SU-DHL-6 (cell line): ENCODE measurements at regions not wholly inside any gene's neighbourhood (a gene's known extent, or its start where the extent isn't known, plus 50 kb on each side); places are given as distances from the start of the nearest gene placed in this dataset.

Source experiments
- H2AFZ ChIP-seq: fragments of 200-600 bp; sonication (generic); 2 replicates; pipeline ENCODE4 v1.6.1; 2014; ENCODE audit warnings: low read depth, mild to moderate bottlenecking, moderate library complexity, mixed read lengths, antibody characterized with exemption, low read length; ENCODE audit not compliant: severe bottlenecking
- H3F3A ChIP-seq: fragments of 200-600 bp; shearing (Covaris generic); 2 replicates; pipeline ENCODE4 v1.6.0; 2016; ENCODE audit warnings: antibody characterized with exemption, mild to moderate bottlenecking; ENCODE audit not compliant: insufficient read depth
- H3K27ac ChIP-seq: fragments of 200-600 bp; sonication (generic); 2 replicates; pipeline ENCODE4 v1.5.1; 2016; ENCODE audit warnings: low read depth, mild to moderate bottlenecking, low read length, moderate library complexity, mixed read lengths
- H3K27me3 ChIP-seq: fragments of 200-600 bp; sonication (generic), shearing (Covaris generic); 2 replicates; pipeline ENCODE4 v1.6.0; 2014; ENCODE audit warnings: mild to moderate bottlenecking, low read length
- H3K36me3 ChIP-seq: fragments of 200-600 bp; sonication (generic); 2 replicates; pipeline ENCODE4 v1.6.1; 2014; ENCODE audit warnings: mild to moderate bottlenecking, low read length, mixed read lengths
- H3K4me2 ChIP-seq: fragments of 300-600, 200-600 bp; shearing (Covaris generic), sonication (generic); 2 replicates; pipeline ENCODE4 v1.6.0; 2014; ENCODE audit warnings: low read length, low read depth, mild to moderate bottlenecking; ENCODE audit not compliant: poor library complexity, severe bottlenecking
- H3K4me3 ChIP-seq: fragments of 200-600 bp; sonication (generic); 2 replicates; pipeline ENCODE4 v1.5.1; 2014; ENCODE audit warnings: antibody characterized with exemption, low read length, mild to moderate bottlenecking, mixed read lengths; ENCODE audit not compliant: insufficient read depth, poor library complexity, severe bottlenecking
- H3K79me2 ChIP-seq: fragments of 200-600 bp; sonication (generic); 2 replicates; pipeline ENCODE4 v1.6.1; 2014; ENCODE audit warnings: mild to moderate bottlenecking, low read length, moderate library complexity; ENCODE audit not compliant: insufficient read depth
- H3K9ac ChIP-seq: fragments of 200-600 bp; sonication (generic); 2 replicates; pipeline ENCODE4 v1.7.0; 2014; ENCODE audit warnings: mild to moderate bottlenecking, low read length
- H3K9me2 ChIP-seq: fragments of 200-600 bp; sonication (generic); replicated peaks from 2 replicates; pipeline ENCODE4 v1.6.1; 2014; ENCODE audit warnings: low read length; ENCODE audit not compliant: insufficient read depth
- H3K9me3 ChIP-seq: fragments of 200-600 bp; sonication (generic); 2 replicates; pipeline ENCODE4 v1.6.1; 2014; ENCODE audit warnings: low read length, mixed read lengths; ENCODE audit not compliant: insufficient read depth
- H4K20me1 ChIP-seq: fragments of 200-600 bp; sonication (generic); 2 replicates; pipeline ENCODE4 v1.6.1; 2014; ENCODE audit warnings: low read depth, mild to moderate bottlenecking, antibody characterized with exemption, low read length, moderate library complexity, mixed read lengths
- EZH2phosphoT487 ChIP-seq: fragments of 200-600 bp; sonication (generic), shearing (Covaris generic); conservative IDR thresholded peaks from 2 replicates; pipeline ENCODE4 v1.6.1; 2018; ENCODE audit warnings: mild to moderate bottlenecking, antibody characterized with exemption, low read length, moderate library complexity, mixed read lengths
- TF ChIP-seq, protein P1 (sequence below): fragments of 200-600 bp; sonication (generic); IDR thresholded peaks from one replicate; pipeline ENCODE4 v1.5.1; 2017; ENCODE audit warnings: antibody characterized with exemption, mild to moderate bottlenecking, low read length, moderate library complexity; ENCODE audit not compliant: insufficient read depth, poor library complexity, severe bottlenecking

DNA sequence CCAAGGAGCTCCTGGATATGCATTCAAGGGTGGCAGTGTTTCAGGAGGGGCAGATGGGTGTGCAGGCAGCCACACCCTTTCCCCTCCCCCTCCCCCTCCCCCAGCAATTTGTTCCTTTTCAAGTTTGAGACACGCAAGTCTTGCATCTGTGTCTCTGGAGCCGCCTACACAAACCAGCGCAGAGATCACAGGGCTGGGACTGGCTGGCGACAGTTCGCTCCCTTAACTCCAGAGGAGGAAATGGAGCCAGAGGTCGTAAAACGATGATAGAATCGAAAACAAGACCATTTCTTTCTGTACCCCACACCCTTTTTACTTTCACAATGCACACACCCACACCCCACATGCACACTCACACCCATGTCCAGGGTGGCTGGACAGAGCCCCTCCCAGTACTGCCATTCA is 163.1 kb downstream of the LY86 start:
- no peaks in the 10 kb centered on the region for H3K36me3 ChIP-seq
- no peaks in the 10 kb centered on the region for H3K9me2 ChIP-seq
- H3K4me3 ChIP-seq: no peak overlapping the region
- H4K20me1 ChIP-seq: no peaks in the 10 kb centered on the region
- H3K79me2 ChIP-seq: no peaks in the 10 kb centered on the region
- no peaks in the 10 kb centered on the region for H3K27me3 ChIP-seq
- no peaks in the 10 kb centered on the region for H3F3A ChIP-seq
- no peak overlapping the region for H3K27ac ChIP-seq
- H3K9me3 ChIP-seq: no peaks in the 10 kb centered on the region
- H2AFZ ChIP-seq: no peak overlapping the region
- TF ChIP-seq EZH2phosphoT487: no peak
- TF ChIP-seq, protein P1, sequence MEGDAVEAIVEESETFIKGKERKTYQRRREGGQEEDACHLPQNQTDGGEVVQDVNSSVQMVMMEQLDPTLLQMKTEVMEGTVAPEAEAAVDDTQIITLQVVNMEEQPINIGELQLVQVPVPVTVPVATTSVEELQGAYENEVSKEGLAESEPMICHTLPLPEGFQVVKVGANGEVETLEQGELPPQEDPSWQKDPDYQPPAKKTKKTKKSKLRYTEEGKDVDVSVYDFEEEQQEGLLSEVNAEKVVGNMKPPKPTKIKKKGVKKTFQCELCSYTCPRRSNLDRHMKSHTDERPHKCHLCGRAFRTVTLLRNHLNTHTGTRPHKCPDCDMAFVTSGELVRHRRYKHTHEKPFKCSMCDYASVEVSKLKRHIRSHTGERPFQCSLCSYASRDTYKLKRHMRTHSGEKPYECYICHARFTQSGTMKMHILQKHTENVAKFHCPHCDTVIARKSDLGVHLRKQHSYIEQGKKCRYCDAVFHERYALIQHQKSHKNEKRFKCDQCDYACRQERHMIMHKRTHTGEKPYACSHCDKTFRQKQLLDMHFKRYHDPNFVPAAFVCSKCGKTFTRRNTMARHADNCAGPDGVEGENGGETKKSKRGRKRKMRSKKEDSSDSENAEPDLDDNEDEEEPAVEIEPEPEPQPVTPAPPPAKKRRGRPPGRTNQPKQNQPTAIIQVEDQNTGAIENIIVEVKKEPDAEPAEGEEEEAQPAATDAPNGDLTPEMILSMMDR: no peak
- no peak overlapping the region for H3K9ac ChIP-seq
- no peak overlapping the region for H3K4me2 ChIP-seq

DNA sequence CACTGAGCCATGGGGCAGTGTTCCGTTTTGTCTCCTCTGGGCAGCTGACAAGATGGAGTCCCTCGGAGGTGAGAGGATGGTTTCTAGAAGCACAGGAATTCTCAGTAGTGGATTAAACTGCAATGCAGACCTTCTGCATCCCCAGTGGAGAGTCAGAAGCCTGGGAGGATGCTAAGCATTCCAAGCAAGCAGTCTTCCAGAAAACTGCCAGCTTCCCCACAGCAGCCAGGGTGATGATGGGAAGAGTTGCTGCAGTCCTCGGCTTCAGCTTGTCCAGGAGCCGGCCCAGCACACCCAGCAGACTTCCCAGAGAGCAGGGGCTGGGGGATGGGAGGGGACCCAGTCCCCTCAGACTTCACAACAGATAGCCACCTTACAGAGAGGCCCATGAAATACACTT is 163.6 kb downstream of the LY86 start:
- Histone ChIP-seq H3K27ac (no peak overlapping the region), H3K4me2 (no peak overlapping the region), H2AFZ (no peak overlapping the region), H4K20me1 (no peaks in the 10 kb centered on the region), H3K4me3 (no peak overlapping the region), H3F3A (no peaks in the 10 kb centered on the region), H3K79me2 (no peaks in the 10 kb centered on the region), H3K9me3 (no peaks in the 10 kb centered on the region), H3K27me3 (no peaks in the 10 kb centered on the region), H3K9me2 (no peaks in the 10 kb centered on the region), H3K36me3 (no peaks in the 10 kb centered on the region), H3K9ac (no peak overlapping the region)
- no peak for TF ChIP-seq EZH2phosphoT487
- TF ChIP-seq, protein P1: no peak

DNA sequence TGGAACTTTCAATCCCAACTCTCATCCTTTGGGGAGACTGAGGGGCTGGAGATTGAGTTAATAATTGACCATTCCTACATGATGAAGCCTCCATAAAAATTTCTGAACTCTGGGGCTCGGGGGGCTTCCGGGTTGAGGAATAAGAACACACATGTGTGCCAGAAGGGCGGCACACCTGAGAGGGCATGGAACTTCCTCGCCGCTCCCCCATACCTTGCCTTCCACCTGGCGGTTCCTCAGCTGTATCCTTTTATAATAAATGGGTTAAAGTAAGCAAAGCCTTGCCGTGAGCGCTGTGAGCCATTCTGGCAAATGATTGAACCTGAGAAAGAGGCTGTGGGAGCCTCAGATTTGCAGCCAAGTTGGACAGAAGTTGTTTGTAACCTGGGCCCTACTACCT is 164.8 kb downstream of the LY86 start:
- H2AFZ ChIP-seq: no peak overlapping the region
- H3K9me2 ChIP-seq: no peaks in the 10 kb centered on the region
- H3K9ac ChIP-seq: no peak overlapping the region
- no peak overlapping the region for H3K27ac ChIP-seq
- H3K4me3 ChIP-seq: no peak overlapping the region
- TF ChIP-seq, protein P1: no peak
- no peak for TF ChIP-seq EZH2phosphoT487
- H3K9me3 ChIP-seq: no peaks in the 10 kb centered on the region
- no peaks in the 10 kb centered on the region for H3F3A ChIP-seq
- no peaks in the 10 kb centered on the region for H4K20me1 ChIP-seq
- H3K27me3 ChIP-seq: no peaks in the 10 kb centered on the region
- H3K79me2 ChIP-seq: no peaks in the 10 kb centered on the region
- no peaks in the 10 kb centered on the region for H3K36me3 ChIP-seq
- no peak overlapping the region for H3K4me2 ChIP-seq
